IPS-20b (cell line): ENCODE measurements at regions not wholly inside any gene's neighbourhood (a gene's known extent, or its start where the extent isn't known, plus 50 kb on each side); places are given as distances from the start of the nearest gene placed in this dataset.
"Not testable (repeated sequence)": the region's sequence is repeated elsewhere in the genome, so short reads cannot be mapped to it uniquely, and the experiment has no call there.

Experiments
- H3K27ac ChIP-seq: one replicate; pipeline ENCODE4 v1.5.1; 2013; ENCODE audit warnings: low read length
- H3K27me3 ChIP-seq: 2 replicates; pipeline ENCODE4 v1.6.1; 2013; ENCODE audit warnings: mild to moderate bottlenecking, low read length, inconsistent platforms; ENCODE audit not compliant: insufficient read depth
- H3K36me3 ChIP-seq: 2 replicates; pipeline ENCODE4 v1.6.1; 2013; ENCODE audit warnings: low read depth, mild to moderate bottlenecking, inconsistent platforms, low read length, moderate library complexity; ENCODE audit not compliant: insufficient read depth
- H3K4me1 ChIP-seq: 2 replicates; pipeline ENCODE4 v1.6.1; 2013; ENCODE audit warnings: mild to moderate bottlenecking, control low read depth, inconsistent platforms, low read length, moderate library complexity; ENCODE audit not compliant: insufficient read depth
- H3K4me3 ChIP-seq: 2 replicates; pipeline ENCODE4 v1.5.1; 2013; ENCODE audit warnings: mild to moderate bottlenecking, low read length, inconsistent platforms
- H3K9ac ChIP-seq: 2 replicates; pipeline ENCODE4 v1.6.1; 2013; ENCODE audit warnings: low read depth, mild to moderate bottlenecking, inconsistent platforms, low read length, moderate library complexity
- H3K9me3 ChIP-seq: 2 replicates; pipeline ENCODE4 v1.6.1; 2013; ENCODE audit warnings: mild to moderate bottlenecking, low read depth, low read length, inconsistent platforms; ENCODE audit not compliant: insufficient read depth

DNA sequence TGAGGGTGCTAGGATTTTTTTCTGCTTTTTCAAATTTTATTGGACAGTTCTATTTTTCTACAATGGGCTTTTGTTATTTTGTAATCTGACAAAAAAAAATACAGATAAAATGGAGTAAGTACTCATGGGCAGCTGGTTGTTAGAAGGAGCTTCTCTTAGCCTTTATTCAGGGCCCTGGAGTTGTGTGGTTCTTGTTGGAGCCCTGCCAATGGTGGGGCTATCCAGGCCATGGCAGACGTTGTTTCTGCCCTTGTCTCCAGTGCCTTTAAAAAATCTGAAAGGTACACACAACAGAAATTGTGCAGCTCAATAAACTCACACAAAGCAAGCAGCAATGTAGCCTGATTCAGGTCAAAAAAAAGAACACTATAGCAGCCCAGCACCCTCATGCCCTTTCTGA lies 153.5 kb upstream of the GALNT2 start:
- Histone ChIP-seq H3K27ac (no peak overlapping the region), H3K4me1 (no peaks in the 10 kb centered on the region), H3K9ac (no peak overlapping the region), H3K9me3 (no peaks in the 10 kb centered on the region), H3K27me3 (no peaks in the 10 kb centered on the region), H3K36me3 (no peaks in the 10 kb centered on the region), H3K4me3 (no peak overlapping the region)

DNA sequence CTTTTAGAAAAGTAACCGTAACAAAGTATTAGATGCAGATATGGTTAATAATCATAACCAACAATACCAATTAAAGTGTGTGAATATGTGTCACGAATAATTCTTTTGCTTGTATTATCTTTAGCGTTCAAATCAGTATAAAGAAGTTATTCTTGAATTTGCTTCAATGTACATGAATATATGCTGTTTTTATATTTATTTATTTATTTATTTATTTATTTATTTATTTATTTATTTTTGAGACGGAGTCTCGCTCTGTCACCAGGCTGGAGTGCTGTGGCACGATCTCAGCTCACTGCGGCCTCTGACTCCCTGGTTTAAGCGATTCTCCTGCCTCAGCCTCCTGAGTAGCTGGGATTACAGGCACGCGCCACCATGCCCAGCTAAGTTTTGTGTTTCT lies 147.6 kb upstream of the GALNT2 start:
- not testable (repeated sequence) for H3K9me3 ChIP-seq, H3K27ac ChIP-seq, H3K36me3 ChIP-seq, H3K9ac ChIP-seq, H3K4me3 ChIP-seq, H3K4me1 ChIP-seq, H3K27me3 ChIP-seq

DNA sequence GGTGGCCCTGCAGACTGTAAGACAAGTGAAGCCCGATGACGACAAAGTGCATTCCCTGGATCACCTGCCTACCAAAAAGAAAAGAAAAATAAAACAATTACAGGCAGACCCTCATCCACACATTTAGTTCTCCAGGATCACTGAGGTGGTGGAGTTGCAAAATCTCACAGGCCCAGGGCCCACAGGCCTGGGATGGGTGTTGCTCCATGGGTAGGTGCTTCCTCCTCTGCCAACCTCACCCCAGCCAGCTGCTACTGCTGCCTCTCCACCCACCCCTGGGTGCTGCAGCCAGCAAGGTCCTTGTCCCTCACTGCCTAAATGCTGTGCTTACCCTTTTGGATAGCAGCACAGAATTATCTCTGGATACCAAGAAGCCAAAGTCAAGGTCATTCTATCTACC lies 146.4 kb upstream of the GALNT2 start:
- Histone ChIP-seq H3K27me3 (no peaks in the 10 kb centered on the region), H3K9ac (no peak overlapping the region), H3K36me3 (no peaks in the 10 kb centered on the region), H3K4me1 (no peaks in the 10 kb centered on the region), H3K4me3 (no peak overlapping the region), H3K9me3 (no peaks in the 10 kb centered on the region), H3K27ac (no peak overlapping the region)

DNA sequence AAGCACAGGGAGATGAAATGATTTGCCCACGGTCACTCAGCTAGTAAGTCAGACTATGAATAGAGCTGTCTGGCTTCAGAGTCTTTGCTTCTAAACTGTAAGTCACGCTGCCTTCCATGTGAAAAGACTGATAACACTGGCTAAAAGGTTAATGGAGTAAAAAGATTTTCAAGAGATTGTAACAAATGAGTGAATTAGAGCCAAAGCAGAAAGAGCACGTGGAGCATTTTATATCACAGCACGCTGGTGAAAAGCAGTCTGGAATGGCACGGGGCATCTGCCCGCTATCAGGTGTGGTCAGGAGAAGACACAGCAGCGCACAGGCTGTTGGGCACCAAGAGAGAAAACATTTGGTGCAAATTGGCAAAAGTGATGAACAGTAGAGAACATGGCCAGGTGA lies 144.8 kb upstream of the GALNT2 start:
- Histone ChIP-seq H3K27ac (no peak overlapping the region), H3K4me1 (no peaks in the 10 kb centered on the region), H3K27me3 (no peaks in the 10 kb centered on the region), H3K9ac (no peak overlapping the region), H3K4me3 (no peak overlapping the region), H3K9me3 (no peaks in the 10 kb centered on the region), H3K36me3 (no peaks in the 10 kb centered on the region)

DNA sequence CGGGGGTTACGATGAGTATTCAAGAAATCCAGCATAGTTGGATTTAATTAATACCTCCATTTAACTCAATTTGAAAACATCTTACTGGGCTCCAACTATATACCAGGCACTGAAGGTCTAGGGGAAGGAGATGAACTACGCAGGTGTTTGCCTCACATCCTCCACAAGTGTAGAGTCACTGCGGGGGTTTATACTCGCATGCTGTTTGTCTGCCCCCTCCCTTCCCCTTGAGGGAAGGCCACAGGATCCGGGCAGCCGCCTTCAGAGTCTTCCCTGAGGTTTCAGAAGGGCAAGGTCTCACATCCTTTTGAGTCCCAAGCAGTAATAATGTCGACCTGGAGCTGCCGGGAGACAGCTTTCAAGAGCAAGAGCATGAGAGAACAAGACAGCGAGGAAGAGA lies 142.4 kb upstream of the GALNT2 start:
- no peaks in the 10 kb centered on the region for H3K4me1 ChIP-seq
- H3K9ac ChIP-seq: no peak overlapping the region
- no peak overlapping the region for H3K27ac ChIP-seq
- no peaks in the 10 kb centered on the region for H3K9me3 ChIP-seq
- no peaks in the 10 kb centered on the region for H3K36me3 ChIP-seq
- H3K4me3 ChIP-seq: no peak overlapping the region
- no peaks in the 10 kb centered on the region for H3K27me3 ChIP-seq

DNA sequence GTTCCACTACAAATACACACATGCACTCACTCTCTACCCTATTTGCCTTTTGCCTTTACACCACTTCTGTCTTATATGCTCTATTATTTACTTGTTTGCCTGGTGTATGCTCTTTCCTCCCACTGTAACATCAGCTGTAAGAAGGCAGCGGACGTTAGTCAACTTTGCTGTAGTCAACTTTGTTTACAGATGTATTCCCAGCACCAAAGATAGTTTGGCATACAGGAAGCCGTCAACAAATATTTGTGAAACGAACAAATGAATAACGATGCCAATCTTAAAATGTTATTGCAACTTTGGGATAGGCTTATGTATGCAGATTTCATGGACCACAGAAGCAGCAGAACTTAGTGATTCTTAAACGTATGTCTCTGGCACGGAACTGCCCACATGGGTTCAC lies 138.3 kb upstream of the GALNT2 start:
- Histone ChIP-seq H3K4me1 (no peaks in the 10 kb centered on the region), H3K9ac (no peak overlapping the region), H3K27ac (no peak overlapping the region), H3K4me3 (no peak overlapping the region), H3K36me3 (no peaks in the 10 kb centered on the region), H3K27me3 (no peaks in the 10 kb centered on the region), H3K9me3 (no peaks in the 10 kb centered on the region)

DNA sequence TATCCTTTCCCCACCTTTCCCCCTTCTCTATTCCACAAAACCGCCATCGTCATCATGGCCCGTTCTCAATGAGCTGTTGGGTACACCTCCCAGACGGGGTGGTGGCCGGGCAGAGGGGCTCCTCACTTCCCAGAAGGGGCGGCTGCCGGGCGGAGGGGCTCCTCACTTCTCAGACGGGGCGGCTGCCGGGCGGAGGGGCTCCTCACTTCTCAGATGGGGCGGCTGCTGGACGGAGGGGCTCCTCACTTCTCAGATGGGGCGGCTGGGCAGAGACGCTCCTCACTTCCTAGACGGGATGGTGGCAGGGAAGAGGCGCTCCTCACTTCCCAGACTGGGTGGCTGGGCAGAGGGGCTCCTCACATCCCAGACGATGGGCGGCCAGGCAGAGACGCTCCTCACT lies 135.3 kb upstream of the GALNT2 start:
- H3K27ac ChIP-seq, H3K9me3 ChIP-seq, H3K36me3 ChIP-seq, H3K9ac ChIP-seq, H3K27me3 ChIP-seq, H3K4me3 ChIP-seq, H3K4me1 ChIP-seq: not testable (repeated sequence)

DNA sequence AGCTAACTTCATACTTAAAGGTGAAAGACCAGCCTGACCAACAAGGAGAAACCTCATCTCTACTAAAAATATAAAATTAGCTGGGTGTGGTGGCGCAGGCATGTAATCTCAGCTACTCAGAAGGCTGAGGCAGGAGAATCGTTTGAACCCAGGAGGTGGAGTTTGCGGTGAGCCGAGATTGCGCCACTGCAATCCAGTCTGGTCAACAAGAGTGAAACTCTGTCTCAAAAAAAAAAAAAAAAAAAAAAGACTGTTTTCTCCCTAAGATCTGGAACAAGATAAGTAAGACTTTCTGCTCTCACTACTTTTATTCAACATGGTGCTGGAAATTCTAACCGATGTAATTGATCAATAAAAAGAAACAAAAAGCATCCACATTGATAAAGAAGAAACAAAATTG lies 131.9 kb upstream of the GALNT2 start:
- H3K4me3 ChIP-seq: not testable (repeated sequence)

DNA sequence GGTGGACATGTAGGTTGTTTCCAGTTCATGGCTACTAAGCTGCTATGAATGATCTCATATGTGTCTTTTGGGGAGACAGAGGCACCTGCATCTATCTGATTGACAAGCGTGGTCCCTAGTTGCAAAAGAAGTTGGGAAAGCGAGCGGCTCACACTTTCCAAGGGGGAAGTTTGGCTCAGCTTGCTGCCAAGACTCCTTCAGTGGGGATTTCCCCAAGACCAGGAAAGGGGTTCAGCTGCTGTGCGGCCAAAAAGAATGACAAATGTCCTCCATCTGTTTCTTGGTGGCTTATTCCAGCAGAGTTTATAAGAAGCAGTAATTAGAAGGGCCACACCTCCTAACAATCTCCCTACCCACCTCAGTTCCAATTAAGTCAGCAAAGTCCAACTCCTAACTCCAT lies 128.5 kb upstream of the GALNT2 start:
- no peak overlapping the region for H3K4me3 ChIP-seq
- H3K27ac ChIP-seq: no peak overlapping the region
- H3K9ac ChIP-seq: no peak overlapping the region
- H3K36me3 ChIP-seq: no peaks in the 10 kb centered on the region
- H3K9me3 ChIP-seq: no peaks in the 10 kb centered on the region
- no peaks in the 10 kb centered on the region for H3K4me1 ChIP-seq
- no peaks in the 10 kb centered on the region for H3K27me3 ChIP-seq

More for the DNA sequence above, 131.9 kb upstream of the GALNT2 start:
- H3K27me3 ChIP-seq, H3K27ac ChIP-seq, H3K36me3 ChIP-seq, H3K9me3 ChIP-seq, H3K9ac ChIP-seq, H3K4me1 ChIP-seq: not testable (repeated sequence)

DNA sequence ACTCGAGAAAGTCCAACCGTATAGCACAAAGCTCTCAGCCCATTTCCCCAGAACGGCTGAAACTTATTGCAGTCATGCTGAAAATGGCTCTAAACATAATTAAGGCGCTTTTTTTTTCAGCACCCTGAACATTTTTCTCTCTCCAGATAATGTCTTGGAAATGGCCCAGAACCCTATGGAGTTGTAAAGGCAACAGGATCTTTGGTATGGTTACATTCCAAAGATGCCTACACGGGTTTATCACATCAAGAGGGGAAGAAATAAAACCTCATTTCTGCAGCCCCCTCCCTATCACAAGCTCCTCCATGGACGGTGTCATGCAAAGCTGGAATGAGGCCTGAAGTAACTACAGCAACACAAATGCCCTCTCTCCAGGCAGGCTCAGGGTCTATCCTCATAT lies 126.4 kb upstream of the GALNT2 start:
- no peak overlapping the region for H3K27ac ChIP-seq
- H3K9ac ChIP-seq: no peak overlapping the region
- H3K27me3 ChIP-seq: no peaks in the 10 kb centered on the region
- H3K36me3 ChIP-seq: no peaks in the 10 kb centered on the region
- no peak overlapping the region for H3K4me3 ChIP-seq
- no peaks in the 10 kb centered on the region for H3K9me3 ChIP-seq
- H3K4me1 ChIP-seq: no peaks in the 10 kb centered on the region

DNA sequence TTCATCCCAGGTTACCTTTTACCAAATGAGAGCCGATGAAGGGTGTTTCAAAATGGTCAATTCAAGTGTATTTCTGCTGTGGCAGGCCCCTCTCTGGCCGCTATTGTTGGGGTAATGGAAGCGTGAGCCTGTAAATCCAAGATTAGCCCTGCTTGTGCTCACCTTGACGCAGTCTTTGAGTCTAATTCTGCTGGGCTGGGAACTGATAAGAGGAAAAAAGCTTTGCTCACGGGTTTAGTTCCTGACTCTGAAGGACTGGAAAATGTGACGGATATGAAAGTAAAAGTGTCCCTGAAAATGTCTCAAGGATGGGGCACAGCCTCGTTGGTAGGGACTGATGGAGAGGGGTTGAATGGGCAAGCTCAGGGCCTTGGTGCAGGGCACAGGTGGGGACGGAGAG lies 125.9 kb upstream of the GALNT2 start:
- no peak overlapping the region for H3K4me3 ChIP-seq
- no peak overlapping the region for H3K27ac ChIP-seq
- no peaks in the 10 kb centered on the region for H3K4me1 ChIP-seq
- H3K27me3 ChIP-seq: no peaks in the 10 kb centered on the region
- H3K9ac ChIP-seq: no peak overlapping the region
- no peaks in the 10 kb centered on the region for H3K9me3 ChIP-seq
- no peaks in the 10 kb centered on the region for H3K36me3 ChIP-seq

DNA sequence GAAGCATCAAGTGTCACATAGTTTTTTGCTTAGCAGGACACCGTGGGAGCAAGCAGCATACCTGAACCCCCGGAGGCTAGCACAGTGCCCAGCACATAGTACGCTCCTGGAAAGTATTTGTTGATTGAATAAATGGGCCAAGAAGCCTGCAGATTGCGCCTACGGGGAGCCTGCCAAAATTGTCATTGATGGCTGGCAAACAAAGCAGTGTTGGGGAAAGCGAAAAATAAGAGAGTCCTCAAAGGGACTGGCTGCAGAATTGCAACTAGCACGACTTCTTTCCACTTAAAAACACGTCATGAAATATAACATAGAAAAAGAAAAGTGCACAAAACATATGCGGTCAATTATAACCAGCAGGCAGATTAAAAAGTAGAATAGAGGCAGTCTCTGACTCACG lies 125.2 kb upstream of the GALNT2 start:
- H3K27me3 ChIP-seq: no peaks in the 10 kb centered on the region
- H3K36me3 ChIP-seq: no peaks in the 10 kb centered on the region
- H3K9ac ChIP-seq: no peak overlapping the region
- no peaks in the 10 kb centered on the region for H3K9me3 ChIP-seq
- H3K27ac ChIP-seq: no peak overlapping the region
- H3K4me1 ChIP-seq: no peaks in the 10 kb centered on the region
- no peak overlapping the region for H3K4me3 ChIP-seq

DNA sequence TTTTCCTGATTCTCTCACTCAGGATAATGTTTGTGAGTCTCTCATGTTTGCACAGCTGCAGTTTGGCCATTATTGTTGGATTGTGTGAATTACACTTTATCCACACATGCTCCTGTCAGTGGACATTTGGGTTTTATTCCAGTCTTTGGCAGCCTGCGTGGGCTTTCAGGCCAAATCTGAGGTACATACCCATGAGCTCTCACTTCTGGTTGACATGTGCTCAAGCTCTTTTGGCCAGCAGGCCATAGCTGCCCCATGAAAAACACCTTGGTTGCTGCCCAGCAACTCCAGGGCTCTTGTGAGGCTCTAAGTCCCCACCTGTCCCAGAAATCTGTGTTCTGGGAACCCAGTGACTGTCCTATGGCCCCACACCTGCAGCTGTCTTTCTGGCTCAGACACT lies 124.5 kb upstream of the GALNT2 start:
- Histone ChIP-seq H3K4me1 (no peaks in the 10 kb centered on the region), H3K9ac (no peak overlapping the region), H3K4me3 (no peak overlapping the region), H3K27ac (no peak overlapping the region), H3K36me3 (no peaks in the 10 kb centered on the region), H3K9me3 (no peaks in the 10 kb centered on the region), H3K27me3 (no peaks in the 10 kb centered on the region)
